ENCODE measurements at regions not wholly inside any gene's neighbourhood (a gene's known extent, or its start where the extent isn't known, plus 50 kb on each side); places are given as distances from the start of the nearest gene placed in this dataset.

GRCh38 chr13:83325125-83325853 lies 557.0 kb downstream of the SLITRK1 start:
- no peak for DNase-seq

- DNase-seq = no peak
Observed at GRCh38 chr13:83311886-83312577, 570.2 kb downstream of the SLITRK1 start.

DNA sequence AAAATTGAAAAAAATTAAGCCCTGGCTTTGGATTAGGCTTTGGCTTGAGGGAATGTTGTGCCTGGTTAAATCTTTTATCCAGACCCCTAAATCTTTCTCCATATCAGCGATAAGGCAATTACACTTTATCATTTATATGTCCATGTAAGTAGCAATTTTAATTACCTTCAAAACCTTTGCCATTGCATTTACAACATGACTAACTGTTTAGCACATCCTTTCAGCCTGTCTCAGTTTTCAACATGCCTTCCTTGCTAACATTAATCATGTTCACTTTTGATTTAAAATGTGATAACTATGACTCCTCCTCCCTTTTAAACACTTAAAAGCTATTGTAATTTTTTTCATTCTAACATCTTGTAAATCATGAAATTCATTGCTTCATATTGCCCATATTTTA lies 583.7 kb downstream of the SLITRK1 start:
- DNase-seq = no peak

- DNase-seq = no peak
Observed at GRCh38 chr13:83297586-83298290, 584.5 kb downstream of the SLITRK1 start.

DNA sequence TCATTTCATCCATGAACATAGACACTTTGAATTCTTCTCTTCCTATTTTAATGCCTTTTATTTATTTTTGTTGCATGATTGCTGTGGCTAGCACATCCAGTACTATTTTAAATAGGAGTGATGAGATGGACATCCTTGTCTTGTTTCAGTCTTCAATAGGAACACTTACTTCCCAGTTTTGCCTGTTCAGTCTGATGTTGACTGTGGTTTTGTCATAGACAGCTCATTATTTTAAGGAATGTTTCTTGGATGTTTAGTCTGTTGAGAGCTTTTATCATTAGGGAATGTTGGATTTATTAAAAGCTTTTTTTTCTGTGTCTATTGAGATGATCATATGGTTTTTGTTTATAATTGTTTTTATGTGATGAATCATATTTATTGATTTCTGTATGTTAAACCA lies 586.6 kb downstream of the SLITRK1 start:
- no peak for DNase-seq

- no peak for DNase-seq
Observed at GRCh38 chr13:83286737-83287136, 595.5 kb downstream of the SLITRK1 start.

- DNase-seq = no peak
Observed at GRCh38 chr13:83281654-83282053, 600.6 kb downstream of the SLITRK1 start.

DNA sequence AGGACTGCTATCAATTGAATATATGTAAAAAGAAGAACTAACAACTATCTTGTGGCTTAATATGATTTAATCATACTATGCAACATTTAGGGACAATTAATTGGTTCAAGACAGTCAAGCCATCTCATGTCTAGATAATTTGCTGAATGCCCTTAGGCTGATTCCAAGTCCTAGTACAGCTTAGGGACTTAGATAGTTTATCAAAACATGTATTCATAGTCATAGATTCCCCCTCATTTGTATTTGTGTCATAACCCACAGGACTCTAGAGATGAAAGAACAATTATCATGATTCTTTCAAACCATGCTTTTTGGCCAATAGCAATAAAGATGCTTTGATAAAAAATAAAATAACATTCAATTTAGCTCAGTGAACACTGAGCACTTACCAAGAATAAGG lies 607.6 kb downstream of the SLITRK1 start:
- DNase-seq = no peak

DNA sequence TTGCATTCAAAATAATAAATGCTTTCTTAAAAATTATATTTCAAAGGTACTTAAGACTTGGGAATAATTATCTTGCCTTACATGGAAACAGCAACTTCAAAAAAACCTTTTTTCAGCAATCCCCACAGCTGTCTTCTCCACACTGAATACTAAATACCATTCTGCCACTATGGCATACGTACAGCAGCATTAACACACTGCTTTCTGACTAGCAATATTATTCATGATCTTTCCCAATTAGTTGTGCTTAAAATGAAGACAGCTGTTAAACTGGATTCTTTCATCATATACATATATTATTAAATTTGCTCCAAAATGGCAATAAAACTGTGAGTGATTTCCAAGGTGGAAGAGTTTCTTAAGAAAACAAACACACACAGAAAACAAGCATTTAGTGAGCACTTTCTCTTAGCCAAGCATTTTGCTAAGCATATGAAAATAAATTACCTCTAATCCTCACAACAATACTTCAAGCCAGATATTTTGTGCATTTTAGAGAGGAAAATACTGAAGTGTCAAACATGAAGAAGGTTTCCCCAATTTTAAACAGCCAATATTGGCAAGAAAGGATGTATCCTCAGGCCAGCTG lies 609.5 kb downstream of the SLITRK1 start:
- no peak for DNase-seq

DNA sequence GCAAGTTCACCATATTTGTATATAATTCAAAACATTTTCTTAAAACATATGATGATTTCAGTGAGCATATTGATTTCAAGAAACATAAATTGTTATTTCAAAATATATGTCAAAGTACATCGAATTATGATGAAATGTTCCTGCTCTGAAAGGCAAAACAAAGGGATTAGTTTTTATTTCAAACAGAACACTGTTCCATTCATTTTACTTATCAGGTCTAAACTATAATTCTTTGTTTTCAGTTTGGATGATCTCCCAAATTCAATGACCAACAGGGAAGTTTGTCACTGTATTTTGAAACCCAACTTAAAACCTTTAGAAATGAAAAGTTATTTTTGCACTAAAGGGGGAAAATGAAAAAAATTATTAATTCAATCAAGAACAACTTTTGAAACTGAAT lies 610.2 kb downstream of the SLITRK1 start:
- no peak for DNase-seq

GRCh38 chr13:83265279-83265678 lies 617.0 kb downstream of the SLITRK1 start:
- DNase-seq = no peak

DNA sequence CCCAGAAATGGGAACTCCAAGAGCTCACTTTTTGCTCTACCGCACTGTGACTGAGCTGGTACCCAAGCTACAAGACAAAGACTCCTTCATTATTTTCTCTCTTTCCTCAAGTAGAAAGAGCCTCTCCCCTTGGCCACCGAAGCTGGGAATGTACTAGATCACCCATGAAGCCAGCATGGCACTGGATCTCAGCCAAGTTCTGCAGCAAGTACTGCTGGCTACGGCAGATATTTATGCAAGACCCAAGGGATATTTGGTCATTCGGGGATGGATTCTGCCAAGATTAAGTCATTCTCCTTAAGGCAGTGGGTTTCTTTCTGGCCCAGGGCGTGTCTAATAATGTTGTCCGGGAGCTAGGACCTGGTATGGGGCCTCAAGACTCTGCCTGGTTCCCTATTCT lies 633.5 kb downstream of the SLITRK1 start:
- no peak for DNase-seq

GRCh38 chr13:83232626-83233025 lies 649.6 kb downstream of the SLITRK1 start:
- DNase-seq = no peak

GRCh38 chr13:83229574-83230305 lies 652.5 kb downstream of the SLITRK1 start:
- DNase-seq = no peak

- DNase-seq = no peak
Observed at GRCh38 chr13:83223546-83223945, 658.7 kb downstream of the SLITRK1 start.

GRCh38 chr13:83221813-83222241 lies 660.4 kb downstream of the SLITRK1 start:
- no peak for DNase-seq

GRCh38 chr13:83221256-83221655 lies 661.0 kb downstream of the SLITRK1 start:
- DNase-seq = no peak

GRCh38 chr13:83220241-83220640 lies 662.0 kb downstream of the SLITRK1 start:
- no peak for DNase-seq

- no peak for DNase-seq
Observed at GRCh38 chr13:83219832-83220231, 662.4 kb downstream of the SLITRK1 start.

DNA sequence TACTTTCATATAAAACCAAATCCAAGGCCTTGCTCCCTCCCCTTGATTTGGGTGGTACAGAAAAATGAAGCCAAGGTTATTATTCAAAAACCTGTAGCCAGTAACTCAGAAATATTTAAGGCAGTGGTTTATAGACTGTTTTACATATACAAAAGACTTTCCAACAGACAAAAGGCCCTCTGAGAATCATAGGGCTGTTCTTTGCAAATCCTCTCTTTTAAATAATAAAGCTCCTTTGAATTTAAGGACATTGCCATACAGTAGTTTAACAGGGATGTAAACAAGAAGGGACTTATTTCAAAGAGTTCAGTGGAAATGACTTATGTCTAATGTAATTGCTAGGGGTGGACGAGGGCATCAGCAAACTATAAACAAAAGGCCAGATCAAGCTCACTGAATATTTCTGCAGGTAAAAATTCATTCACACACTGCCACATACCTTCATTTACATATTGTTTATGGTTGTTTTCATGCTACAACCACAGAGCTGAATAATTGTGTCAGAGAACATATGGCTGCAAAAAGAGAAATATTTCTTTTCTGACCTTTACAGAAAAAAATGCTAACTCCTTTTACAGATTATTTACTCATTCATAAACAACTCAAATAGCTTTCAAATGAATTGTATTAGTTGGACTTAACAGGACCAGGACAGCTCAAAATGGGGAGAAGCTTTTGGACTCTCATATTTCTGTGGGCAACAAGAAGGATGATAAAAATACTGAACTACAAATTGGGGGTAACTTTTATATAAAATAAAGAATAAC lies 665.6 kb downstream of the SLITRK1 start:
- DNase-seq = no peak

DNA sequence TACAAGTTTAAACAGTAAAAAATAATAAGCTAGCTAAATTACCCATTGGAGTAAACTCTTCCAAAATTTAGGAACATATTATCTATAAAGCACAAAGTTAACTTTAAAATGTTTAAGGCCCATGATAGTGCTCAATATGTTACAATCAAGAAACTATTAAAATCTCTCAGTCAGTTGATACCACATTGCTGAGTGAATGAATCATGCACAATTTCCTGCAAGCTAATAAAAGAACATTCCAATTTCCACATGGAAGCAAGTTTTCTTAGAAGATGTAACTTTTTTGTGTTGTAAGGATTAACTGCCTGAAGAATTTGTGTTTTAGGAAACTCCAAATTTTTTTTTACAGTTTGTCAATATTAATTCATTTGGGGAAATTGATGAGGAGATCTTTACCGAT lies 666.6 kb downstream of the SLITRK1 start:
- no peak for DNase-seq

DNA sequence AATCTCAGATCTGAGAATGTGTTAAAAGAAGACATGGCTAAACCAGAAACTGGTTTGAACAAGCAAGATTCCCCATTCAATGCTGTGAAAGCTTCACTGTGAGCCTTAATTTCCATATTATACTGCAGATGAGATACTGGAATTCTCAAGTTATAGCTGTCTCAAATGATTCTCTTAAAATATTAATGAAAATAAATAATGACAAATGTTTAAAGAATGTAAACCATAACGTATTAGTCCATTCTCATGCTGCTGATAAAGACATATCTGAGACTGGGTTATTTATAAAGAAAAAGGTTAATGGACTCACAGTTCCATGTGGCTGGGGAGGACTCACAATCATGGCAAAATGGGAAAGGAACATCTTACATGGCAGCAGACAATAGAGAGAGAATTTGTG lies 667.8 kb downstream of the SLITRK1 start:
- DNase-seq = no peak

All from CD4-positive, alpha-beta T cell treated with Interleukin-17A for 4 hours (primary cell).